Upper lobe of left lung (tissue), 4 donors: ENCODE measurements at regions not wholly inside any gene's neighbourhood (a gene's known extent, or its start where the extent isn't known, plus 50 kb on each side); places are given as distances from the start of the nearest gene placed in this dataset.

Experiments used
- EP300 ChIP-seq, 4 donors: sonication (generic); formaldehyde crosslinking; IDR thresholded peaks; one replicate each; pipeline ENCODE4 v1.5.1; 2017; ENCODE audit warnings: antibody characterized with exemption in 4 of 4, control low read depth in 2 of 4
- TF ChIP-seq, protein P1 (sequence below), 6 experiments: fragments of 450-650 bp in 4 of 6; fragments of 200-600 bp in 2 of 6; sonication (generic) in 2 of 6; IDR thresholded peaks; one replicate each; pipeline ENCODE4 v1.5.1; 2016 to 2019; ENCODE audit warnings: antibody characterized with exemption in 6 of 6

GRCh38 chr6:78231002-78231401, 578.2 kb downstream of the MEI4 start:
- TF ChIP-seq, protein P1, sequence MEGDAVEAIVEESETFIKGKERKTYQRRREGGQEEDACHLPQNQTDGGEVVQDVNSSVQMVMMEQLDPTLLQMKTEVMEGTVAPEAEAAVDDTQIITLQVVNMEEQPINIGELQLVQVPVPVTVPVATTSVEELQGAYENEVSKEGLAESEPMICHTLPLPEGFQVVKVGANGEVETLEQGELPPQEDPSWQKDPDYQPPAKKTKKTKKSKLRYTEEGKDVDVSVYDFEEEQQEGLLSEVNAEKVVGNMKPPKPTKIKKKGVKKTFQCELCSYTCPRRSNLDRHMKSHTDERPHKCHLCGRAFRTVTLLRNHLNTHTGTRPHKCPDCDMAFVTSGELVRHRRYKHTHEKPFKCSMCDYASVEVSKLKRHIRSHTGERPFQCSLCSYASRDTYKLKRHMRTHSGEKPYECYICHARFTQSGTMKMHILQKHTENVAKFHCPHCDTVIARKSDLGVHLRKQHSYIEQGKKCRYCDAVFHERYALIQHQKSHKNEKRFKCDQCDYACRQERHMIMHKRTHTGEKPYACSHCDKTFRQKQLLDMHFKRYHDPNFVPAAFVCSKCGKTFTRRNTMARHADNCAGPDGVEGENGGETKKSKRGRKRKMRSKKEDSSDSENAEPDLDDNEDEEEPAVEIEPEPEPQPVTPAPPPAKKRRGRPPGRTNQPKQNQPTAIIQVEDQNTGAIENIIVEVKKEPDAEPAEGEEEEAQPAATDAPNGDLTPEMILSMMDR (IDR thresholded peaks at IDR 0.05) = no peak
- no peak for TF ChIP-seq EP300 (IDR thresholded peaks at IDR 0.05)
